NCI-H1417 treated with DMSO at 0.1 percent for 48 hours (cell line): ENCODE measurements at regions not wholly inside any gene's neighbourhood (a gene's known extent, or its start where the extent isn't known, plus 50 kb on each side); places are given as distances from the start of the nearest gene placed in this dataset.
"Not testable (repeated sequence)": the region's sequence is repeated elsewhere in the genome, so short reads cannot be mapped to it uniquely, and the experiment has no call there.

Experiments
- DNase-seq: peaks from one replicate; lab custom pipeline; 2025; lab: John Stamatoyannopoulos, UW

GRCh38 chr9:115305543-115305942 lies 187.6 kb upstream of the TNC start:
- no peak for DNase-seq

DNA sequence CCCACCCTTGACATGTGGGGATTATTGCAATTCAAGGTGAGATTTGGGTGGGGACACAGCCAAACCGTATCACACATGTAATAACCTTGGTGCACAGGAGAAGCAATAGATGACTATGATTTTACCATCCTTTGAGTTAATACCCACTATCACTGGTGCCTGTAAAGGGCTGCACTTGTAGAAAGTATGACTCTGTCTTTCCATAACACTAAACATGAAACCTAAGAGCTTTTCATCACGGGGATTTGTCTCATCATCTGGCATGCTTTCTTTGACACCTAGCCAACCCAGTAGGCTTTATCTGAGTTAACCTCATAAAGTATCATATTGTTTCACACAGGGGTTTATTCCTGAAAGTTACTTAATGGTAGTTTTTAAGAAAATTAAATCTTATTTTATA lies 188.9 kb upstream of the TNC start:
- DNase-seq = no peak

GRCh38 chr9:115313545-115313944 lies 195.6 kb upstream of the TNC start:
- no peak for DNase-seq

GRCh38 chr9:115326461-115326860 lies 208.5 kb upstream of the TNC start:
- DNase-seq = no peak

GRCh38 chr9:115327436-115328122 lies 209.6 kb upstream of the TNC start:
- no peak for DNase-seq

- no peak for DNase-seq
Observed at GRCh38 chr9:115328228-115328627, 210.3 kb upstream of the TNC start.

DNA sequence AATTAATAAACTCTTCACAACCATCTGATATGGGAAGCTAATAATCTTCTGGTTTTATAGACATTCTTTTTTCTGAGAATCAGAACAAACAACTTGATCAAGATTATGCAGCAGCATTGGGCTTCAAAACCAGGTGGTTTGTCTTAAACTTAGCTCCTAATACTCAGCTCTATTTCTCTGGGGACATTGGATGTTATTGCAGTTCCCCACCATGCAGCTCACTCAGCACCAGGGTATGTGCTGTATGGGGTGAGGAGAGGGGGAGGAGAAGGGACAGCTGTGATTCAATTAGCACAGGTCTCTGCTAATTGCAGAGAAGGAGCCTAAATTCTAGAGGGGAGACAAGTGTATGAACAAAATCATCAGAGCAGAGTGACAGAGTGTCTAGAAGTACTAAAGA lies 210.7 kb upstream of the TNC start:
- no peak for DNase-seq

DNA sequence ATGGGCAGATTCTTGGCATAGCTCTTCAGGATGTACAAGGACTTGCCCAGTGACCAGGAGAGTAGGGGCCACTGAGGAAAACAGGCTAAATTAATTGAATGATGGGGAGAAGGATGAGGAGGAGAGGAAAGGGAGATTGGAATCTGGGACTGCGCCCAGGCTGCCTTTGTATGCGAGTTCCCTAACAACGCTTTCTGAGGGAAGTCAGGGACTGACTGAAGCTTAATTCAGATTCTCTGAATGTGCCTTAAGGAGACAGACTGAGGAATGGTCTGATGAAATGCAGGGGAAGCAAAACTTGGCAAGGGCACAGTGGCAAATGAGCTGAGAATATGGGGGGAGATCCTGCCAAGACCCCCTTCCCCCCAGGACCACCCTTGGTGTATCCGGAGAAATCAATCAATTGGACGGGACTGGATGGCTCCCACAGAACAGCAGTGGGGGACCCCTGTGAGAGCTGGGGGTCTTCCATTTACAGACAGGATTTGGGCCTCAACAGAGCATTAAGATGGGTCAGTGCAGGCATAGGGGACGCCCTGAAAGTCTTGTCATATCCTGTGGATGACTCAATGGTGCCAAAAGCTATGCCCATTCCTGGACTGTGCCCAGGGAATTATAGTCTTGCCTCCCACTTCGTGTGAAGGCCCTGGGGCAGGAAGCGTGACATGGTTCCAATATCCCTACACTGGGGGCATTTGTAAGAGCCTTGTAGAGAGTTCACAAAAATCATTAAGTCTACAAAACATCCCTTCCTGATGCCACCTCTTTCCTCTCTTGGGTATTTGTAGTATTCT lies 215.5 kb upstream of the TNC start:
- no peak for DNase-seq

- no peak for DNase-seq
Observed at GRCh38 chr9:115335439-115335838, 217.5 kb upstream of the TNC start.

DNA sequence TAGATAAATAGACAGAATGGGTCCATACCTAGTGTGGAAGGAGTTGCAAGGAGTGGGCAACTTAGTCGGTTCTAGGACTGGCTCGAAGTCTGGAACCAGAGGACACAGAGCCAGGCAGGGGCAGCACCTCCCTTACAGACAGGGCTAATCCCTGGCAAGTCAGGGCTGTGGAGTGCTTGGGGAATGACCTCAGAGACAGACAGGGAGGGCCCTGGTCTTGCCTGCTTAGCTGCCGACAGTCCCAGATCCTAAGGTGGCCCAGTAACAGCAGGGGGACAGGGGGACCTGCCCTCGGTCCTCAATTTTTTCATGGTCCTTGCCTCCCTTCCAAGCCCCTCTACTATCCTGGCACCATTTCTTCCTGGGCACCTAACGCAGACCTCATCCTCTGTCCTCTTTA lies 222.4 kb upstream of the TNC start:
- no peak for DNase-seq

GRCh38 chr9:115341426-115341825 lies 223.5 kb upstream of the TNC start:
- no peak for DNase-seq

GRCh38 chr9:115347776-115348175 lies 229.8 kb upstream of the TNC start:
- DNase-seq = not testable (repeated sequence)

- not testable (repeated sequence) for DNase-seq
Observed at GRCh38 chr9:115348936-115349335, 231.0 kb upstream of the TNC start.

DNA sequence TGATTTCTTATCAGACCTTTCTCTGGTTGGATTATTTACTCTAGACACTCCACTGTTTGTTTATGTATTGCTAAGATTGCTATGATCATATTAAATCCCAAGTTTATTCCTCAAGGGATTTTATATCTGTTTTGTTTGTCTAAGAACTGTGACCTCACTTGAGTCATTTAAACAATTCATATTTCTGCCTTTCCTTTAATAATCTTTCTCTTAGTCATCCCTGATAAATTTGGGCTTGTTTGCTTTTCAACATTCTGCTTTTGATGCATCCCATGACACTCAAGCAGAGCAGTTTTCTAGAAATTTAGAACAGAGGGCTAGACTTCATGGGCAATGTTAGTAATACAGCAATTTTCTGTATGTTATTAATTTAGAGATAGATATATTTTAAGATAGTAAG lies 231.6 kb upstream of the TNC start:
- DNase-seq = no peak

DNA sequence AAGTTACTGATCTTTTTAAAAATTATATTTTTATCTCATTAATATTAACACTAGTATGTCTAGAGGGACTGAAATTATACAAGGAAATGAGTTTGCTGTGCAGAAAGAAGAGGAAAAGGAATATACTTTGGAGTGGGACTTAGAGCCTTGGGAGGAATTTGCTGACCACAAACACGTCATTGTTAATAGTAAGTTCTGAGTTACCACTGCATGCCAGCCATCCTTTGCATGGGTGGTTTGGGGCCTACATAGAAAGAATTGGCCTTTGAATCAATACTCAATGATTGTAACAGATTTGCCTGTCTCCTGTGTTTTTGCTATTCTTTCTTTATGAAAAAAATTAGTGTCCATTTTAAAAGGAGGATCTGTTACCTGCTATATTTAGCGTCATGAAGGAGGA lies 232.6 kb upstream of the TNC start:
- DNase-seq = no peak

DNA sequence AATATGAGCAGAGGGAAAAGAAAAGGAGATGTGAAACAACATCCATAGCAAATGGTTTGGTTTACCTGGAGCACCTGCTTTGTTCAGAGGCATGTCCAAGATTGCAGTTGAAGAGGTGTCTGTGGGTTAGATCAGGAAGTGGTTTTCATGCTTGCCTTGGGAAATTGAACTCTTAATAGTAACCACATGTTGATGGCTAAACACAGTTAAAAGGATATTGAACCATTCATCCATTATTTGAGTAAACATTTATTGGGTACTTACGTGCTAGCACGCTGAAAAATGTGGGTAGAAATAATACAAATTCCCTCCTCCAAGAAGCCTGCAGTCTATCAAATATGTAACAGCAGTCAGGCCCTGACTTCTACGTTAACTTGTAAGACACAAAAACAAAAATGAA lies 235.7 kb upstream of the TNC start:
- no peak for DNase-seq

DNA sequence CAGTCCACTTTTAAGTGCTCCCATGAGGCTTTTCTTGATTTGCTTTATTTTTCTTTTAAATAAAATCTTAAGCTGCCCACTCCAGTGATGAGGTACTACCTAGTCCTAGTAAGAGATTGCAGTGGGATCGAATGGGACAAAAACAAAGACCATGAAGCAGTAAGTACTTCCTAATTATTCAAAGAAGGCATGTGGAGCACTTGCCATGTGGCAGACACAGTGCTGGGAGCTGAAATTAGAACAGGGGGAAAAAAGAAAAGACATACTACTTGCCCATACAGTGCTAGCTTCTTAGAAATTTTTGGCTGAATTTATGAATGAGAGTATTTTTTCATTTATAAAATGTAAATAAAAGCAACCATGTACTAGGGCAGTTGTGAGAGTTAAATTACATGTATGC lies 239.9 kb upstream of the TNC start:
- no peak for DNase-seq

DNA sequence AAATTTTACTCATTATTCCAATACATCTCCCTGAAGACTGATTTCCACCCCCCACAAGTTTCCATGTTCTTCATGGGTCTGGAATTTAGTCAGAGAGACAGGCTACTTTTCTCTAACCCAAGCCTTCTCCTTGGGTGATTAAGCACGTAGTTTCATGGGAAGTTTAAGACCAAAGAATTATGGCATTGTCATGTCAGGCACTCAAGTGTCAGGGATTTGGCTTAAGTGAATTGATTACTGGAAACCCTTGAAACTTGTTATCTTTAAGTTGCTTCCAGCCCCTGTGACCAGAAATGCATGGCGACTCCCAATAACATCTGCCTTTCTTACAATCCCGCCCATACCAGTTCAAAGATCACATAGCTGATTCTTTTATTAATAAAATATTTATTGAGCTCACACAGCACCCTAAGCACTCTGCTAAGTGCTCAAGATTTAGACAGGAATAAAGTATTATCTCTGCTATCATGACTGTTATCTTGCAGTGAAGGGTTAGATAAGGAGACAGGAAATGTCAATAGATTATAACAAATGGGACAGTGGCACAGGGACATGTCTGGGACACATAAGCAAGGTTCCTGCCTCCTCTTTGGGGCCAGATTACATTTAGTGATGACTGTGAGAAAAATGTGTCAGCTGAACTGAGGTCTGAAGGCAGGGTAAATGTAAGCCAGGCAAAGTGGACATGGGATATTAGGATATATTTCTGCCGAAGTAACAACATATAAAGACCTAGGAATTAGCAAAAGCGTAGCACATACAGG lies 241.2 kb upstream of the TNC start:
- no peak for DNase-seq

DNA sequence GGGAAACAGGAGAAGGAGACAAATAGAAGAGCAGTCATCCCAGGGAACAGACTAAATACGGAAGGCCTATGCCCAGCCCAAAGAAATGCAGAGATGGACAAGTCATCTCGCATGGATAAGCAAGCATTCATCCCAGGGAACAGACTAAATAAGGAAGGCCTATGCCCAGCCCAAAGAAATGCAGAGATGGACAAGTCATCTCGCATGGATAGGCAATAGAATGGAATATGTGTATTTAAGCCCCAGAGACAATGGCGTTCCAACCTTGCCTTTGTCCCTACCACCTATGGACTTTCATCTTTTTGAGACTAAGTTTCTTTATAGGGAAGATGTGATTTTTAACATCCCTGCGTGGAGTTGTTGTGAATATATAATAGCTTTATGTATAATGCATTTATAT lies 242.2 kb upstream of the TNC start:
- DNase-seq = no peak

DNA sequence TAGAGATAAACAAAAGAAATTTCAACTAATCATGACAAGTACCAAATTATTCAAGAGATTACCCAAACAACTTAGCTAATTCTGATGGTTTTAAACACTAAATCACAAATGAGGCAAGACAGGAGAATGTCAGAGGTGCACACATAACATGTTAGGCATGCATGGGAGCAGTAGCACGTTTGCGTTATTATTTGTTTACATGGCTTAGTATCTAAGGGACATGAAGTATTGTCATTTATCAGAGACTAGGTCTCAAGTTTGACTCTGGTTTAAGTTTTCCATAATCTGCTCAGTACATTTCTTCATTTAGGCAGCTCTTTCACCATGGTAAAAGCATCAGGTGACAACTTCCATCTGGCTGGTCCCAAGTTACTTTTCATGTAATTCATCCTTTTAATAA lies 244.1 kb upstream of the TNC start:
- no peak for DNase-seq

DNA sequence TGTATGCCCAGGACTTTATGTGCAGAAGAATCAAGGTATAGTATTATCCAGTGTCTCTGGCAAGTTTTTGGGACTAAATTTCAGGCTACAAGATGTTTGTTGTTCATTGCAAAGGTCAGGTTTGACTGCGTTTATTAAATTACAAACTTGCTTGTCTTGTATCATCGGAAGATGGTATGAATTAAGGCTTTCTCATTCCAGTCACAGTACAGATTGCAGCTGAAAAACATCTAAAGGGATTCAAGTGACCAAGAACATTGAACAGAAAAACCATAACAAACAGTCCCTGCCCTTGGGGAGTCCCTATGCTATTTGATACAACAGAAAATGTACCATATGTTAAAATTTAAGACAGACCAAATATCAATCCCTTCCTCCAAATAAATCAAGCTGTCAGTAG lies 244.7 kb upstream of the TNC start:
- no peak for DNase-seq

DNA sequence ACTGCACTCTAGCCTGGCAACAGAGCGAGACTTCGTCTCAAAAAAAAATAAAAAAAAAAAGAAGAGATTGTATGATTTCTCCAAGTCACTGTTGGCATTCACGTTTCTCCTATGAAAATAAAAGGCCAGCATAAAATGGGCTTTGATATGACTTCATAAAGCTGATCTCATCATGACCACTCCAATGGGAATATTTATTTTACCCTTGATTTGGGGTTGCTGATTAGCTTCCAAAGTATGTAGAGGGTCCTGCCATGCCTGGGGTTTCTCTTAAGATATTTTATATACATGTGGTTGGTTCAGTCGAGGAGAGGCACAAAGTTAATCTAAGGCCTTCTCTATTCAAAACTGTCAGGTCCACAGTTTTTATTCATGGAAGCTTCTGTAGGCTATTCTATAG lies 247.0 kb upstream of the TNC start:
- no peak for DNase-seq

GRCh38 chr9:115367321-115367720 lies 249.4 kb upstream of the TNC start:
- DNase-seq = no peak
